Activated naive CD8-positive, alpha-beta T cell treated with anti-CD3 and anti-CD28 coated beads, Interleukin-2, amount 50 U/mL, for 24 hours (primary cell): ENCODE measurements at regions not wholly inside any gene's neighbourhood (a gene's known extent, or its start where the extent isn't known, plus 50 kb on each side); places are given as distances from the start of the nearest gene placed in this dataset.

Experiments
- ATAC-seq: fragments of 150-1000 bp; cut with Tn5 transposase; one replicate; pipeline ENCODE4 v1.10.0; 2021
- DNase-seq: peaks from one replicate; pipeline ENCODE4 v3.0.0; 2021
- H3K27ac Mint-ChIP-seq: one replicate; pipeline ENCODE4 v1.8.0; 2021; ENCODE audit warnings: mild to moderate bottlenecking, mixed read lengths
- H3K27me3 Mint-ChIP-seq: one replicate; pipeline ENCODE4 v1.8.0; 2021; ENCODE audit warnings: mixed read lengths
- H3K36me3 Mint-ChIP-seq: one replicate; pipeline ENCODE4 v1.8.0; 2021; ENCODE audit warnings: low read depth, mixed read lengths
- H3K4me1 Mint-ChIP-seq: one replicate; pipeline ENCODE4 v1.8.0; 2021; ENCODE audit warnings: mixed read lengths
- H3K4me3 Mint-ChIP-seq: one replicate; pipeline ENCODE4 v1.8.0; 2021; ENCODE audit warnings: mild to moderate bottlenecking, moderate library complexity, mixed read lengths
- H3K9me3 Mint-ChIP-seq: one replicate; pipeline ENCODE4 v1.8.0; 2021; ENCODE audit warnings: mixed read lengths

DNA sequence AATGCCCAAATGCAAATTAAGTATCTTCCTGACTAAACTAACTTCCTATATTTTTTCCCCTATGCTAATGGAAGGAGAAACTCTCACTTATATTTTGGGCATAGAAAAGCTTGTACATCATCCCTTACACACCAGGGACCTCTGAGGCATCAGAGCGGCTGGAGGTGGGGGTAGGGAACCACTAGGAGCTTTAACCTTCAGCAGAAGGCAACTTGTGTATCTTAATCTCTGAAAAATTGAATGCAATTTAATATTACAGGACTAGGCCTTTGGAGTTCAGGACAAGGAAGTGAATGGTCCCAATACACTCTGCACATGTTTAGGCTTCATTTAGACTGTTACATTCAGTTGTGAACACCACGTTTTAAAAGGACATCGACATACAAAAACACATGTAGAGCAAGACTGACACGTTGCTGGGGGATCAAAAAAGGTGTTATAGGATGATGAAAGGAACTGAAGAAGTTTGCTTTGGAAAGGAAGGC lies 85.9 kb downstream of the NAV1 start:
- H3K4me3 Mint-ChIP-seq: no peak overlapping the region
- ATAC-seq (no peak), DNase-seq (no peak)
- H3K27ac Mint-ChIP-seq: no peak overlapping the region
- no peaks in the 10 kb centered on the region for H3K9me3 Mint-ChIP-seq
- H3K36me3 Mint-ChIP-seq: no peaks in the 10 kb centered on the region
- H3K4me1 Mint-ChIP-seq: no peaks in the 10 kb centered on the region
- H3K27me3 Mint-ChIP-seq: no peaks in the 10 kb centered on the region

DNA sequence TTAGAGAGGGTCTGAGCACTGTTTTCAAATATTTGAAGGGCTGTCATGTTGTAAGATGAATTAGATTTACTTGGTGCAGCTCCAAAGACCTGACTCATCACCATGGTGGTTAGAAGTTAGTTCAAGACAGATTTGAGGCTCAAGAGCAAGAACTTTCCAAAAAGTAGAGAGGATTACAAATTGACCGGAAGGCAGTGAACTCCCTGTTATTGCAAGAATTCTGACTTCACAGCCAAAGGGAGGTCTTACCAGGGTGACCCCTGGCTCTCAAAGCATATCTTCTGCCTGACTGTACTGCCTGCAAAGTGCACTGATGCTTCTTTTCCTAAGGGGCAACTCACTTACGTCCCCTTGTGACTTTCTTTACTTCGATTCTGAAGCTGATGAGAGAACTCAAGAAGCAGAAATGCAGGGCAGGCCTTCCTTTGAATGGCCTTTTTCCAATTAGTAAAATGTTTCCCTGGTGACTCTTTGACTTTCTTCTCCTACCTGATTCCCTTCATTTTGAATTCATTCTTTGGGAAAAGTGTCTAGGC lies 86.4 kb downstream of the NAV1 start:
- no peaks in the 10 kb centered on the region for H3K9me3 Mint-ChIP-seq
- no peaks in the 10 kb centered on the region for H3K36me3 Mint-ChIP-seq
- H3K27ac Mint-ChIP-seq: no peak overlapping the region
- no peak overlapping the region for H3K4me3 Mint-ChIP-seq
- no peaks in the 10 kb centered on the region for H3K27me3 Mint-ChIP-seq
- DNase-seq (no peak), ATAC-seq (no peak)
- no peaks in the 10 kb centered on the region for H3K4me1 Mint-ChIP-seq

- no peak overlapping the region for H3K27ac Mint-ChIP-seq
- no peaks in the 10 kb centered on the region for H3K4me1 Mint-ChIP-seq
- H3K36me3 Mint-ChIP-seq: no peaks in the 10 kb centered on the region
- H3K9me3 Mint-ChIP-seq: no peaks in the 10 kb centered on the region
- ATAC-seq: no peak
- DNase-seq: no peak
- H3K27me3 Mint-ChIP-seq: no peaks in the 10 kb centered on the region
- no peak overlapping the region for H3K4me3 Mint-ChIP-seq
These were observed 86.9 kb downstream of the NAV1 start for GRCh38 chr1:201625851-201626251.

DNA sequence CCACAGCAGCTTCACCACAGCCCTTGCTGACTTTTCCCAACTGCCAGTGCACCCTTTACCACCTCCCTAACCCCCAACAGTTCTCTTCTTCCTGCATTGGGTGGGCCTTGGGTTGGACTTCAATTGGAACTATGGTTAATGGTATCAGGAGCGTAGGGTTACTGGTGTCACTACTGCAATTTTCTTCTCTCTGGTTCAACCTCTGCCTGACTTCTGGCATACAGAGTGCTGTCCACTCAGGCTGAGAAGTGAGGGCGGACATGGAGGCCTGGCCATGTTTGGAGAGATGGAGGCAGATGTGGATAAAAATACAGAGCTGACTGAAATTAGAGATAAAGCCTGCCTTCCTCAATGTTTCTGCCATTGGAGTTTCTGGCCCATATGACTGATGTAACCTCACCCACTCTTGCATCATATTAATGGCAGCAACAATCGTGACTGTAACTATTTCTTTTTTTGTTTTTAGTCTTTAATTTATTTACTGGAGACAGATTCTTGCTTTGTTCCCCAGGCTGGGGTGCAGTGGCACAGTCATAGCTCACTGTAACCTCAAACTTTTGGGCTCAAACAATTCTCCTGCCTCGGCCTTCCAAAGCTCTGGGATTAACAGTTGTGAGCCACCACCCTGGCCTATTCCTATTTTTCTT lies 87.8 kb downstream of the NAV1 start:
- H3K27me3 Mint-ChIP-seq: no peaks in the 10 kb centered on the region

GRCh38 chr1:201628490-201628889 lies 89.6 kb downstream of the NAV1 start:
- ATAC-seq (no peak), DNase-seq (no peak)
- Mint-ChIP-seq H3K27me3 (no peaks in the 10 kb centered on the region), H3K4me1 (no peaks in the 10 kb centered on the region), H3K4me3 (no peak overlapping the region), H3K36me3 (no peaks in the 10 kb centered on the region), H3K27ac (no peak overlapping the region), H3K9me3 (no peaks in the 10 kb centered on the region)

More for the DNA sequence above, 87.8 kb downstream of the NAV1 start:
- Mint-ChIP-seq H3K27ac (peak overlapping the region; percentile 21), H3K9me3 (no peaks in the 10 kb centered on the region), H3K4me1 (no peaks in the 10 kb centered on the region), H3K36me3 (no peaks in the 10 kb centered on the region), H3K4me3 (no peak overlapping the region)
- no peak for ATAC-seq
- DNase-seq: no peak

DNA sequence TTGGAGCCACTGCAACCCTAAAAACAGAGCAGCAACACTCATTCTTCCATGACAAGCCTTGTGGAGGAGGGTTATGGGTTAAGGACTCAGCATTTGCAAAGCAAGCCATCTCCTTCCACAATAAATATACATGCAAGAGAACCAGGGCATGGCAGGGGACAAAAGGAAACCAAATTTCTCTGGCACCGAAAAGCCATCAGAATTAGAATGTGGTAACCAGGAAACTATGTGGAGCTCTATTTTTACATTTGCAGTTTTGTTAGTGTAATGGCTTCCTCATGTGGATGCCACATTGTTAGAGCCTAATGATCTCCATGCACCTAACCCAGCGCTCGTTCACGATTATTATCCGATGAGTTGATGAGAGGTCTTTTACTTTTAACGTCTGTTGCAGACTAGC lies 91.7 kb downstream of the NAV1 start:
- H3K27ac Mint-ChIP-seq: no peak overlapping the region
- DNase-seq (no peak), ATAC-seq (no peak)
- H3K9me3 Mint-ChIP-seq: no peaks in the 10 kb centered on the region
- H3K36me3 Mint-ChIP-seq: no peaks in the 10 kb centered on the region
- H3K4me3 Mint-ChIP-seq: no peak overlapping the region
- H3K27me3 Mint-ChIP-seq: no peaks in the 10 kb centered on the region
- H3K4me1 Mint-ChIP-seq: no peaks in the 10 kb centered on the region

DNA sequence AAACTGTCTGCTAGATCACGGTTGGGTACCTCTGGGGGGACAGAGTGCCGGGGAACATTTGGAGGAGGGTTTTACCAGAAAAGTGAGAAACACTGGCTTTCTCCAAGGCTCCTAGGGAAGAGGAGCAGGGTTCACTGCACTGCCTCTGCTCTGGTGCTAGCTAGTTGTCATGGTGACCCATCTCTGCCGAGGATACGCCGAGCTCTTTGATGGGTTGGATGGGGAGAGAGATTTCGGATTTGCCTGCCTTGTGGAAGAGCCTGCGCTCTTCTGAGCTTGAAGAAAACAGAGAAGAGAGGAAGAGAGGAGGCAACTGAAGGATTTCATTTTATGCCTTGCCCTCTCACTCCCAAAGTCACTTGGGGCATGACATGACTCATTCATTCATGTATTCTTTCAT lies 92.1 kb downstream of the NAV1 start:
- no peak for DNase-seq
- Mint-ChIP-seq H3K4me3 (no peak overlapping the region), H3K27ac (no peak overlapping the region), H3K27me3 (no peaks in the 10 kb centered on the region), H3K9me3 (no peaks in the 10 kb centered on the region), H3K4me1 (no peaks in the 10 kb centered on the region), H3K36me3 (no peaks in the 10 kb centered on the region)
- no peak for ATAC-seq

DNA sequence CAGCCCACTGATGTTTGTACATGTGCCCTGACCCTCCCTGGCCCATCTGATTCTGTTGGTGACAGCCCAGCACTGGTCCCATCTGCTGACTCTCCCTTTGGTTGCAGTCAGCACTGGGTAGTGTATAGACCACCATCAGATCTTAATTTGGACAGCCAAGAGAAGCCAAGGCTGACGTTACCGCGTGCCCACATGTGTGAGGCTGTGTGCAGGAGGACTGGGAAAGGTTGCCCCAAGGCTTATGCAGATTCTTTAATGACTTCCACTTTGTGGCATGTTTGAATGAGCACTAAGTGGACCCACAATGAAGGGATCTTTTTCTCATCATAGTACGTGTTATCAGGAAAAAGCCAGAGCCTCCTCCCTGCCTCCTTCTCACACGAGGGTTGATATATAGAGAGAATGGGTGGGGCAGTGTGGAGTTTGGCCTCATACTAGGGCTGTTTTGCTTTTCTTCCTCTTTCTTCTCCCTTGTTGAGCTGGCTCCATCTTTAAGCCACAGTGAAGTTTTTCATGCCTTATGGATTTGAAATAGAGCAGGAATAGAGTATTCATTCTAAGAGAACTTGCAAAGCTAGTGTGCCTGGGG lies 93.5 kb downstream of the NAV1 start:
- no peak overlapping the region for H3K4me3 Mint-ChIP-seq
- no peaks in the 10 kb centered on the region for H3K9me3 Mint-ChIP-seq
- no peak for ATAC-seq
- DNase-seq: no peak
- H3K4me1 Mint-ChIP-seq: no peaks in the 10 kb centered on the region
- H3K27me3 Mint-ChIP-seq: no peaks in the 10 kb centered on the region
- H3K27ac Mint-ChIP-seq: no peak overlapping the region
- H3K36me3 Mint-ChIP-seq: no peaks in the 10 kb centered on the region

GRCh38 chr1:201633297-201633696 lies 94.4 kb downstream of the NAV1 start:
- no peaks in the 10 kb centered on the region for H3K9me3 Mint-ChIP-seq
- H3K27ac Mint-ChIP-seq: no peak overlapping the region
- H3K4me1 Mint-ChIP-seq: no peaks in the 10 kb centered on the region
- ATAC-seq: no peak
- no peak for DNase-seq
- H3K4me3 Mint-ChIP-seq: no peak overlapping the region
- H3K36me3 Mint-ChIP-seq: no peaks in the 10 kb centered on the region
- H3K27me3 Mint-ChIP-seq: no peaks in the 10 kb centered on the region

DNA sequence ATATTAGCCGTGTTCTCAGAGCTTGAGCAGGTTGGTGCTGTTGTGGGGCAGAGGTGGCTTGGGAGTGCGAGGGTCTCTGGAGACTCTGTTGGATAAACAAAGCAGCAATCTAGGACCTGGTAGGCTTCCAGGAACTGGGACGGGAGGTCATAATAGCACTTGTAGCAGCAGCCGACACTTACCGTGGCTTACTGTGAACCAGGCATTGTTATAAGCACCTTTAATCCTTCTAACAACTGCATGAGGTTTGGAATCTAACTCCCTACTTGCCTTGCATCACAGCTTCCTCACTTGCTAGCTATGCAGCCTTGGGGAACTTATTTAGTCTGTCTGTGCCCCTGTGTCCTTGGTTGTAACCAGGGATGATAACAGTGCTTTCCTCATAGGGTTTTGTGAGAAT lies 94.9 kb downstream of the NAV1 start:
- no peaks in the 10 kb centered on the region for H3K27me3 Mint-ChIP-seq
- H3K4me3 Mint-ChIP-seq: no peak overlapping the region
- H3K4me1 Mint-ChIP-seq: no peaks in the 10 kb centered on the region
- H3K9me3 Mint-ChIP-seq: no peaks in the 10 kb centered on the region
- DNase-seq (no peak), ATAC-seq (no peak)
- no peak overlapping the region for H3K27ac Mint-ChIP-seq
- H3K36me3 Mint-ChIP-seq: no peaks in the 10 kb centered on the region

DNA sequence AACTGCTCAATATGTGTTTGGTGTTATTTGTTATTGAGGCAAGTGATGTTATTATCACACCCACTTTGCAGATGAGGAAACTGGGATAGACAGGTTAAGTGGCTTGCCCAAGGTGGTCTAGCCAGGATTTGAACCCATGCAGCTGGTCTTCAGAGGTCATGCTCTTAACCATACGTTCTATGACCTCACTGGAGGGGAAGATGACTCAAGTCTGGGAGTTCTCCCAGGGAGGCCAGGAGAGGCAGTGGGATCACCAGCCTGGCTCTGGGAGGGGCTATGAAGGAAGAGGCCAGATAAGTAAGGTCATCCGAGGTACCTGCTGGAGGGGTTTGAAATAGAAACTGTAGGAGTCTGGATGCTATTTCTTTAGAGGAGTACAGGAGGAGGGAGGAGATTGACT lies 95.3 kb downstream of the NAV1 start:
- DNase-seq (no peak), ATAC-seq (no peak)
- Mint-ChIP-seq H3K4me1 (no peaks in the 10 kb centered on the region), H3K9me3 (no peaks in the 10 kb centered on the region), H3K36me3 (no peaks in the 10 kb centered on the region), H3K27ac (no peak overlapping the region), H3K27me3 (no peaks in the 10 kb centered on the region), H3K4me3 (no peak overlapping the region)

DNA sequence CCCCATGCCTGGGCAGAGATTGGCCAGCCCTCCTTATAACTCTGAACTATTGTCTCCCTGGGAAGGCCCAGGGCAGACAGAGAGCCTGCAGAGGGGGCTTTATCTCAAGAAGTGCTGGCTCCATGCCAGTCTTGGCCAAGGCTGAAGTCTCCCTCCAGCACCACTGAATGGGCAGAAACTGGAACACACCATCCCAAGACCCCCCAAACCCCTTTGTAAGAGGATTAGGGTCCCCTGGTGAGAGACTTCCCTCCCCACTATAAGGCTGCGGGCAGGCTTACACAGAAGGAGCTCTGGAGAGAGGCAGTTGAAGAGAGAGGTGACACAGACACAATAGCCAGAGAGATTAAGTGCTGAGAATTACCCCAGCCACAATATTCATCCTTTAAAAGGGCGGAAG lies 97.2 kb downstream of the NAV1 start:
- DNase-seq (no peak), ATAC-seq (no peak)
- Mint-ChIP-seq H3K9me3 (no peaks in the 10 kb centered on the region), H3K4me3 (no peak overlapping the region), H3K27me3 (no peaks in the 10 kb centered on the region), H3K27ac (no peak overlapping the region), H3K36me3 (no peaks in the 10 kb centered on the region), H3K4me1 (no peaks in the 10 kb centered on the region)

- H3K27me3 Mint-ChIP-seq: no peaks in the 10 kb centered on the region
- H3K4me3 Mint-ChIP-seq: no peak overlapping the region
- no peaks in the 10 kb centered on the region for H3K36me3 Mint-ChIP-seq
- ATAC-seq (no peak), DNase-seq (no peak)
- no peak overlapping the region for H3K27ac Mint-ChIP-seq
- no peaks in the 10 kb centered on the region for H3K9me3 Mint-ChIP-seq
- no peaks in the 10 kb centered on the region for H3K4me1 Mint-ChIP-seq
These were observed 97.6 kb downstream of the NAV1 start for GRCh38 chr1:201636510-201636971.

DNA sequence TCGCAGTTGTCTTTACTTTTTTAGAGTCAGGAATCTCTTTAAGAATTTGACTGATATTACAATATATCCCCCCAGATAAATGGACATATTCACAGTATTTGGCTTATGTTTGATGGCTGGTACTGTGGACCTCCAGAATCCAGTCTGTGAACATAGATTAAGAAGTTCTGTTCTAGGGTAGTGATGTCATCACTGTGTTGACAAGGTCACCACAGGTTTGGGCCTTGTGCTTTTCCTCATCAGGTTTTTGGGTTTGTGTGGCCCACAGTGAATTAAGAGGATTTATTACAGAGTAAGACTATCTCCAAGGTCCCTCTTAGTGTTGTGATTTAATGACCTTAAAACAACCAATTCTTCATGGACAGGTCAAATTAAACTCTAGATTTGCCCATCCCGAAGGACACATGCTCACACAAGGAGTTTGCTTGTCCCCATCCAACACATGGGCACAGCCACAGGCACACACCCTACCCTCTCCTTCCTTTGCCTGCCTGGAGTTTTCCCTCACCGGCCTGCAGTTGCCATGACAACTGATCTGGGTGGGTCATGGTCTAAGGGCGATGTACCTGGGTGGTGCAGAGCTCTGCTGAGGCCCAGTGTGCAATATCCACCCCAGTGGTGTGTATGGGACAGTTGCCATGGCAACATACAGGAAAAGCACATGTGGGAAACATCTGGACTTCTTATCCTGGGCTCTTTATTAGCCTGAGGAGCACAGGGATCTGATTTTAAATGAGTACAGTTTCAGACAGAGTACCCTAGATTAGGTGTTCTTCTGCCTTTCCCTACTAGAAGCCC lies 98.6 kb downstream of the NAV1 start:
- H3K4me1 Mint-ChIP-seq: no peaks in the 10 kb centered on the region
- no peak overlapping the region for H3K4me3 Mint-ChIP-seq
- H3K9me3 Mint-ChIP-seq: no peaks in the 10 kb centered on the region
- H3K36me3 Mint-ChIP-seq: no peaks in the 10 kb centered on the region
- no peaks in the 10 kb centered on the region for H3K27me3 Mint-ChIP-seq
- DNase-seq: no peak
- H3K27ac Mint-ChIP-seq: no peak overlapping the region
- ATAC-seq: no peak

DNA sequence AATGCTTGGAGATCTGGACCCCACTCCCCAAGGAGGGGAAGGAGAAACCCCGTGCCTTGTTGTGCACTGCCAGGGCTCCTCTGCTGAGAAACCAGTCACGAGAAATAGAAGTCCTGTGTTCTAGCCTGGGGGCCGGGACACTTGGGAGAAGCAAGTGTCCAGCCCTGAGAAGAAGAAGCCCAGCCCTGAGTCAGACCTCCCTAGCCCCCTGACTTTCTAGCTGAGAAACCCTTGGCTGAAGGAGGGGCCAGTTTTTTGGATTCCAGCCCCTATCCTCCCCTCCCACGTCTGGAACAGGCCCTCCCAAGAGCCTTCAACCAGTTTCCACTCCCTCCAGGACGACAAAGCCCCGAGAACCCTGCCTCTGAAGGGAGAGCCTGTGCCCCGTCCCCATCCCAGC lies 100.5 kb downstream of the NAV1 start:
- H3K9me3 Mint-ChIP-seq: no peaks in the 10 kb centered on the region
- DNase-seq (no peak), ATAC-seq (no peak)
- H3K27me3 Mint-ChIP-seq: no peaks in the 10 kb centered on the region
- H3K27ac Mint-ChIP-seq: no peak overlapping the region
- no peaks in the 10 kb centered on the region for H3K36me3 Mint-ChIP-seq
- H3K4me3 Mint-ChIP-seq: no peak overlapping the region
- H3K4me1 Mint-ChIP-seq: no peaks in the 10 kb centered on the region
